H9 (cell line): ENCODE measurements at regions not wholly inside any gene's neighbourhood (a gene's known extent, or its start where the extent isn't known, plus 50 kb on each side); places are given as distances from the start of the nearest gene placed in this dataset.

Source experiments
- DNase-seq: peaks from one replicate; pipeline ENCODE4 v3.0.0-alpha.2; 2017
- H2AFZ ChIP-seq: one replicate; pipeline ENCODE4 v1.6.1; 2013; ENCODE audit warnings: mild to moderate bottlenecking, low read length, control low read depth, moderate library complexity
- H2AK5ac ChIP-seq: 2 replicates; pipeline ENCODE4 v1.6.1; 2013; ENCODE audit warnings: low read length, control low read depth, mixed read lengths; ENCODE audit not compliant: insufficient read length
- H2BK120ac ChIP-seq: one replicate; pipeline ENCODE4 v1.6.1; 2013; ENCODE audit warnings: low read depth, mild to moderate bottlenecking, low read length, control low read depth, inconsistent platforms; ENCODE audit not compliant: poor library complexity, severe bottlenecking
- H2BK12ac ChIP-seq: 2 replicates; pipeline ENCODE4 v1.6.1; 2013; ENCODE audit warnings: low read length, control low read depth, mixed read lengths, low read depth; ENCODE audit not compliant: insufficient read length
- H2BK15ac ChIP-seq: 2 replicates; pipeline ENCODE4 v1.6.1; 2013; ENCODE audit warnings: low read depth, low read length, control low read depth
- H2BK20ac ChIP-seq: one replicate; pipeline ENCODE4 v1.6.1; 2013; ENCODE audit warnings: low read depth, mild to moderate bottlenecking, low read length, control low read depth, inconsistent platforms; ENCODE audit not compliant: poor library complexity, severe bottlenecking
- H2BK5ac ChIP-seq: 2 replicates; pipeline ENCODE4 v1.6.1; 2013; ENCODE audit warnings: low read length, control low read depth, mixed read lengths; ENCODE audit not compliant: insufficient read length
- H3K14ac ChIP-seq: 2 replicates; pipeline ENCODE4 v1.6.1; 2013; ENCODE audit warnings: low read length, control low read depth; ENCODE audit not compliant: insufficient read depth
- H3K18ac ChIP-seq: 2 replicates; pipeline ENCODE4 v1.6.1; 2013; ENCODE audit warnings: low read depth, mild to moderate bottlenecking, mixed read lengths, low read length, control low read depth; ENCODE audit not compliant: insufficient read length
- H3K23ac ChIP-seq: 2 replicates; pipeline ENCODE4 v1.6.1; 2013; ENCODE audit warnings: low read length, control low read depth, mixed read lengths, low read depth; ENCODE audit not compliant: insufficient read length
- H3K23me2 ChIP-seq: 2 replicates; pipeline ENCODE4 v1.6.1; 2013; ENCODE audit warnings: low read depth, mild to moderate bottlenecking, mixed read lengths, low read length, control low read depth; ENCODE audit not compliant: insufficient read length, poor library complexity, severe bottlenecking
- H3K27ac ChIP-seq: 2 replicates; pipeline ENCODE4 v1.5.1; 2013; ENCODE audit warnings: low read length, control low read depth, mixed read lengths, low read depth; ENCODE audit not compliant: insufficient read length
- H3K27me3 ChIP-seq: 2 replicates; pipeline ENCODE4 v1.6.1; 2013; ENCODE audit warnings: low read length, control low read depth, inconsistent platforms; ENCODE audit not compliant: insufficient read depth
- H3K4ac ChIP-seq: 2 replicates; pipeline ENCODE4 v1.6.1; 2013; ENCODE audit warnings: low read depth, mild to moderate bottlenecking, control low read depth, inconsistent platforms, low read length, moderate library complexity
- H3K4me1 ChIP-seq: 2 replicates; pipeline ENCODE4 v1.6.1; 2013; ENCODE audit warnings: low read length, control low read depth, inconsistent platforms; ENCODE audit not compliant: insufficient read depth
- H3K4me2 ChIP-seq: 2 replicates; pipeline ENCODE4 v1.6.1; 2013; ENCODE audit warnings: low read length, control low read depth, mixed read lengths; ENCODE audit not compliant: insufficient read length, insufficient read depth
- H3K56ac ChIP-seq: 2 replicates; pipeline ENCODE4 v1.6.1; 2013; ENCODE audit warnings: low read depth, mild to moderate bottlenecking, mixed read lengths, low read length, control low read depth; ENCODE audit not compliant: insufficient read length
- H3K79me1 ChIP-seq: 2 replicates; pipeline ENCODE4 v1.6.1; 2013; ENCODE audit warnings: low read depth, mild to moderate bottlenecking, moderate library complexity, low read length, control low read depth, inconsistent platforms; ENCODE audit not compliant: insufficient read depth, poor library complexity, severe bottlenecking
- H3K79me2 ChIP-seq: 2 replicates; pipeline ENCODE4 v1.6.1; 2013; ENCODE audit warnings: low read length, control low read depth, inconsistent platforms; ENCODE audit not compliant: insufficient read depth
- H3K9ac ChIP-seq: 2 replicates; pipeline ENCODE4 v1.6.1; 2013; ENCODE audit warnings: low read length, control low read depth, mixed read lengths; ENCODE audit not compliant: insufficient read length; ENCODE audit errors: extremely low read depth
- H3K9me3 ChIP-seq: one replicate; pipeline ENCODE4 v1.6.1; 2013; ENCODE audit warnings: low read depth, low read length, inconsistent platforms; ENCODE audit not compliant: control insufficient read depth
- H3T11ph ChIP-seq: one replicate; pipeline ENCODE4 v1.6.1; 2013; ENCODE audit warnings: mild to moderate bottlenecking, low read length, control low read depth, inconsistent platforms
- H4K20me1 ChIP-seq: one replicate; pipeline ENCODE4 v1.6.1; 2013; ENCODE audit not compliant: control insufficient read depth, insufficient read length, insufficient read depth
- H4K5ac ChIP-seq: 2 replicates; pipeline ENCODE4 v1.6.1; 2013; ENCODE audit warnings: low read depth, mild to moderate bottlenecking, mixed read lengths, low read length, control low read depth; ENCODE audit not compliant: insufficient read length
- H4K8ac ChIP-seq: replicated peaks from 2 replicates; pipeline ENCODE4 v1.6.1; 2013; ENCODE audit warnings: low read length, control low read depth, mixed read lengths, low read depth; ENCODE audit not compliant: insufficient read length
- H4K91ac ChIP-seq: 2 replicates; pipeline ENCODE4 v1.6.1; 2013; ENCODE audit warnings: low read depth, mild to moderate bottlenecking, moderate library complexity, mixed read lengths, low read length, control low read depth; ENCODE audit not compliant: insufficient read length
- H3K27ac Mint-ChIP-seq, 3 experiments: 2 replicates in 2 of 3; 3 replicates in 1 of 3; pipeline ENCODE4 v1.8.0; 2020 to 2021; ENCODE audit warnings: mixed read lengths in 3 of 3, mild to moderate bottlenecking in 1 of 3, moderate library complexity in 1 of 3
- H3K27me3 Mint-ChIP-seq: 2 replicates; pipeline ENCODE4 v1.8.0; 2021; ENCODE audit warnings: low read depth, mild to moderate bottlenecking, moderate library complexity, mixed read lengths
- H3K36me3 Mint-ChIP-seq, 3 experiments: 2 replicates in 2 of 3; 3 replicates in 1 of 3; pipeline ENCODE4 v1.8.0; 2020 to 2021; ENCODE audit warnings: low read depth in 3 of 3, mixed read lengths in 3 of 3; ENCODE audit not compliant: insufficient read depth in 1 of 3
- H3K4me1 Mint-ChIP-seq, 2 experiments: 2 replicates each; pipeline ENCODE4 v1.8.0; 2020; ENCODE audit warnings: mixed read lengths in 2 of 2
- H3K4me3 Mint-ChIP-seq, 2 experiments: 2 replicates in 1 of 2; 3 replicates in 1 of 2; pipeline ENCODE4 v1.8.0; 2020 to 2021; ENCODE audit warnings: mild to moderate bottlenecking in 2 of 2, mixed read lengths in 2 of 2, moderate library complexity in 1 of 2
- H3K9me3 Mint-ChIP-seq, 2 experiments: 2 replicates in 1 of 2; 3 replicates in 1 of 2; pipeline ENCODE4 v1.8.0; 2020; ENCODE audit warnings: mild to moderate bottlenecking in 2 of 2, mixed read lengths in 2 of 2, moderate library complexity in 1 of 2
- CTCF ChIP-seq: fragments of 200-600 bp; sonication (generic); conservative IDR thresholded peaks from 3 replicates; pipeline ENCODE4 v1.8.0; 2021; ENCODE audit warnings: antibody characterized with exemption, mild to moderate bottlenecking
- WGBS: extraction: QIAGEN DNeasy Blood & Tissue Kit; methylation state at CpG from one replicate; pipeline ENCODE4 v1.1.7; 2013; ENCODE audit warnings: missing lambda C conversion rate, low lambda C conversion rate, mixed read lengths; ENCODE audit not compliant: insufficient read length; ENCODE audit errors: extremely low coverage; 5-methylcytosine and 5-hydroxymethylcytosine counted together

DNA sequence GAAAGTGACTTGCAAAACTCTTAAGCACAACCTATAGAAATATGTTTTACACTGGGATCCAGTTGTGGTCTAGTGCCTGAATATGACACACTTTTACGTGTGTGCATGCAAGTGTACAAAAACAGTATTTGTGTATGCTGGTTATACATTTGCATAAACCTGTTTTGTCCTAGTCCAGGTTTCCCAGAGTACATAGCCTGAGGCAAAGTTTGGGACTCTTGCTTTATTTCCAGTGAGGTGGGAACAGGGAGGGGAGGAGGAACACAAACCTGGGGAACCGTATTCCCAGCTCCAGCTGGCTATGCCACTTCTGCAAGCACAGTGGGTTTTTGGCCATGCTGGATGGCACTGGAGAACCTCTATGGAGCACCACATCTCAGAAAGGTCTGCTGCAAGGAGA lies 481.1 kb upstream of the HS6ST1 start:
- H4K8ac ChIP-seq, result no peak overlapping the region
- H2BK20ac ChIP-seq, result no peak overlapping the region
- peaks cover 12% of the 10 kb centered on the region in 2 experiments; a peak in 3 of 4 replicates for H3K4me1 Mint-ChIP-seq
- no peak for TF ChIP-seq CTCF
- H4K20me1 ChIP-seq, result no peaks in the 10 kb centered on the region
- no peaks in the 10 kb centered on the region for H3K23me2 ChIP-seq
- no peak overlapping the region for H4K91ac ChIP-seq
- no peaks in the 10 kb centered on the region for H3K9me3 ChIP-seq
- no peak overlapping the region for H3K23ac ChIP-seq
- H3K14ac ChIP-seq, result no peak overlapping the region
- H3K27ac Mint-ChIP-seq, result no peak overlapping the region
- no peak overlapping the region for H2BK120ac ChIP-seq
- no peak overlapping the region for H2AK5ac ChIP-seq
- no peak overlapping the region for H2BK15ac ChIP-seq
- H3K9me3 Mint-ChIP-seq, result no peaks in the 10 kb centered on the region
- no peak overlapping the region for H4K5ac ChIP-seq
- no peak overlapping the region for H3K4me3 Mint-ChIP-seq
- H3K18ac ChIP-seq, result no peak overlapping the region
- WGBS, result no CpG with 5 or more reads among the region's 2 CpGs
- no peak overlapping the region for H2BK5ac ChIP-seq
- H3K27me3 Mint-ChIP-seq, result peaks cover 3% of the 10 kb centered on the region; the same call in 1 of the 2 replicates
- no peak overlapping the region for H2BK12ac ChIP-seq
- no peak overlapping the region for H3K56ac ChIP-seq
- H3T11ph ChIP-seq, result no peak overlapping the region
- H3K27ac ChIP-seq, result no peak overlapping the region
- no peak overlapping the region for H3K4ac ChIP-seq
- no peaks in the 10 kb centered on the region for H3K36me3 Mint-ChIP-seq
- H3K79me1 ChIP-seq, result no peaks in the 10 kb centered on the region
- H2AFZ ChIP-seq, result no peak overlapping the region
- H3K79me2 ChIP-seq, result no peaks in the 10 kb centered on the region
- H3K27me3 ChIP-seq, result no peaks in the 10 kb centered on the region
- no peak overlapping the region for H3K9ac ChIP-seq
- no peaks in the 10 kb centered on the region; the same call in 1 of the 2 replicates for H3K4me1 ChIP-seq
- no peak for DNase-seq
- H3K4me2 ChIP-seq, result no peak overlapping the region
